A673 (cell line): ENCODE measurements at regions not wholly inside any gene's neighbourhood (a gene's known extent, or its start where the extent isn't known, plus 50 kb on each side); places are given as distances from the start of the nearest gene placed in this dataset.

Experiments
- CTCF ChIP-seq: fragments of 300-800, 200-600 bp; sonication (generic); conservative IDR thresholded peaks from 2 replicates; pipeline ENCODE4 v1.5.1; 2017; ENCODE audit warnings: low read depth, mild to moderate bottlenecking, antibody characterized with exemption, low read length, moderate library complexity, mixed read lengths
- EZH2 ChIP-seq: fragments of 200-600 bp; sonication (generic); IDR thresholded peaks from 2 replicates; pipeline ENCODE4 v1.6.1; 2017; ENCODE audit warnings: borderline replicate concordance, low read depth, mild to moderate bottlenecking, mixed read lengths, antibody characterized with exemption, low read length; ENCODE audit not compliant: poor library complexity, severe bottlenecking

- TF ChIP-seq CTCF (no peak), EZH2 (no peak)
Observed at GRCh38 chr1:95642035-95642434, 408.0 kb downstream of the RWDD3 start.
